Neural cell (in vitro differentiated cells): ENCODE measurements at regions not wholly inside any gene's neighbourhood (a gene's known extent, or its start where the extent isn't known, plus 50 kb on each side); places are given as distances from the start of the nearest gene placed in this dataset.

Experiments used
- H2AFZ ChIP-seq: fragments of 200-600, 300-800 bp; sonication (generic), shearing (Covaris generic); 2 replicates; pipeline ENCODE4 v1.6.0; 2014; ENCODE audit warnings: low read depth, mild to moderate bottlenecking, antibody characterized with exemption, low read length, moderate library complexity
- H3F3A ChIP-seq: fragments of 200-600 bp; shearing (Covaris generic); 2 replicates; pipeline ENCODE4 v1.6.1; 2016; ENCODE audit warnings: mild to moderate bottlenecking, moderate library complexity, mixed read lengths, antibody characterized with exemption, low read length; ENCODE audit not compliant: insufficient read depth, poor library complexity, severe bottlenecking
- H3K27ac ChIP-seq: fragments of 200-600, 300-800 bp; sonication (generic), shearing (Covaris generic); 2 replicates; pipeline ENCODE4 v1.5.1; 2014; ENCODE audit warnings: mild to moderate bottlenecking, low read length, moderate library complexity
- H3K27me3 ChIP-seq: fragments of 300-800, 200-600 bp; sonication (generic), shearing (Covaris generic); 2 replicates; pipeline ENCODE4 v1.6.0; 2014; ENCODE audit warnings: mild to moderate bottlenecking, low read depth, low read length, moderate library complexity; ENCODE audit not compliant: insufficient read depth
- H3K36me3 ChIP-seq: fragments of 300-800, 200-600 bp; sonication (generic), shearing (Covaris generic); 2 replicates; pipeline ENCODE4 v1.5.1; 2014; ENCODE audit warnings: mild to moderate bottlenecking, antibody characterized with exemption, low read length, moderate library complexity; ENCODE audit not compliant: insufficient read depth
- H3K4me2 ChIP-seq: fragments of 300-800, 200-600 bp; sonication (generic), shearing (Covaris generic); 2 replicates; pipeline ENCODE4 v1.6.0; 2014; ENCODE audit warnings: mild to moderate bottlenecking, low read length
- H3K4me3 ChIP-seq: fragments of 300-800, 200-600 bp; sonication (generic), shearing (Covaris generic); 2 replicates; pipeline ENCODE4 v1.5.1; 2014; ENCODE audit warnings: mild to moderate bottlenecking, low read length, moderate library complexity
- H3K79me2 ChIP-seq: fragments of 200-600 bp; shearing (Covaris generic); replicated peaks from 2 replicates; pipeline ENCODE4 v1.6.0; 2014; ENCODE audit warnings: mild to moderate bottlenecking, low read length, moderate library complexity; ENCODE audit not compliant: insufficient read depth
- H3K9ac ChIP-seq: fragments of 300-800, 200-600 bp; sonication (generic), shearing (Covaris generic); 2 replicates; pipeline ENCODE4 v1.6.1; 2016; ENCODE audit warnings: mild to moderate bottlenecking, low read length, mixed read lengths
- H3K9me2 ChIP-seq: fragments of 200-600 bp; shearing (Covaris generic); 2 replicates; pipeline ENCODE4 v1.6.1; 2016; ENCODE audit warnings: mild to moderate bottlenecking, low read length, mixed read lengths; ENCODE audit not compliant: insufficient read depth
- H3K9me3 ChIP-seq: fragments of 200-600, 300-800 bp; sonication (generic), shearing (Covaris generic); 2 replicates; pipeline ENCODE4 v1.6.1; 2016; ENCODE audit warnings: mild to moderate bottlenecking, mixed run types, low read length, moderate library complexity, mixed read lengths
- H4K20me1 ChIP-seq: fragments of 200-600 bp; shearing (Covaris generic); 2 replicates; pipeline ENCODE4 v1.6.1; 2016; ENCODE audit warnings: mild to moderate bottlenecking, mixed run types; ENCODE audit not compliant: insufficient read depth
- CTCF ChIP-seq: fragments of 450-650 bp; IDR thresholded peaks from 2 replicates; pipeline ENCODE4 v1.5.1; 2014; ENCODE audit warnings: antibody characterized with exemption, mild to moderate bottlenecking, moderate library complexity; ENCODE audit not compliant: poor library complexity, severe bottlenecking
- EP300 ChIP-seq: fragments of 450-650 bp; conservative IDR thresholded peaks from 2 replicates; pipeline ENCODE4 v1.6.1; 2014; ENCODE audit warnings: antibody characterized with exemption, mild to moderate bottlenecking, moderate library complexity; ENCODE audit not compliant: poor library complexity, severe bottlenecking
- EZH2 ChIP-seq: fragments of 200-600, 300-800 bp; shearing (Covaris generic), sonication (generic); IDR thresholded peaks from 2 replicates; pipeline ENCODE4 v1.6.1; 2014; ENCODE audit warnings: antibody characterized with exemption, low read length, borderline replicate concordance, mild to moderate bottlenecking; ENCODE audit not compliant: insufficient read depth, poor library complexity, severe bottlenecking
- MXI1 ChIP-seq: fragments of 450-650 bp; conservative IDR thresholded peaks from 2 replicates; pipeline ENCODE4 v1.6.1; 2014; ENCODE audit warnings: antibody characterized with exemption, mild to moderate bottlenecking; ENCODE audit not compliant: poor library complexity, severe bottlenecking
- POLR2AphosphoS5 ChIP-seq: IDR thresholded peaks from 2 replicates; pipeline ENCODE4 v1.6.1; 2012
- RAD21 ChIP-seq: fragments of 450-650 bp; conservative IDR thresholded peaks from 2 replicates; pipeline ENCODE4 v1.6.1; 2014; ENCODE audit warnings: antibody characterized with exemption, mild to moderate bottlenecking, moderate library complexity
- SMC3 ChIP-seq: fragments of 450-650 bp; conservative IDR thresholded peaks from 2 replicates; pipeline ENCODE4 v1.6.1; 2014; ENCODE audit warnings: antibody characterized with exemption, mild to moderate bottlenecking, moderate library complexity; ENCODE audit not compliant: poor library complexity
- TAF1 ChIP-seq: IDR thresholded peaks from 2 replicates; pipeline ENCODE4 v1.6.1; 2012; ENCODE audit warnings: low read depth
- TF ChIP-seq, protein P1 (sequence below): IDR thresholded peaks from 2 replicates; pipeline ENCODE4 v1.6.1; 2012; ENCODE audit warnings: borderline replicate concordance

- no peak overlapping the region for H3K4me2 ChIP-seq
- no peaks in the 10 kb centered on the region for H3F3A ChIP-seq
- H3K4me3 ChIP-seq: no peak overlapping the region
- H3K9me3 ChIP-seq: peaks cover 2% of the 10 kb centered on the region
- TF ChIP-seq EP300: no peak
- H3K36me3 ChIP-seq: no peaks in the 10 kb centered on the region
- no peak overlapping the region for H2AFZ ChIP-seq
- no peak overlapping the region for H3K27ac ChIP-seq
- no peaks in the 10 kb centered on the region for H4K20me1 ChIP-seq
- no peak overlapping the region for H3K9ac ChIP-seq
- H3K79me2 ChIP-seq: no peaks in the 10 kb centered on the region
- H3K9me2 ChIP-seq: no peaks in the 10 kb centered on the region
- H3K27me3 ChIP-seq: no peaks in the 10 kb centered on the region
Measured at GRCh38 chr4:178063568-178063967, 621.3 kb upstream of the AGA start.

DNA sequence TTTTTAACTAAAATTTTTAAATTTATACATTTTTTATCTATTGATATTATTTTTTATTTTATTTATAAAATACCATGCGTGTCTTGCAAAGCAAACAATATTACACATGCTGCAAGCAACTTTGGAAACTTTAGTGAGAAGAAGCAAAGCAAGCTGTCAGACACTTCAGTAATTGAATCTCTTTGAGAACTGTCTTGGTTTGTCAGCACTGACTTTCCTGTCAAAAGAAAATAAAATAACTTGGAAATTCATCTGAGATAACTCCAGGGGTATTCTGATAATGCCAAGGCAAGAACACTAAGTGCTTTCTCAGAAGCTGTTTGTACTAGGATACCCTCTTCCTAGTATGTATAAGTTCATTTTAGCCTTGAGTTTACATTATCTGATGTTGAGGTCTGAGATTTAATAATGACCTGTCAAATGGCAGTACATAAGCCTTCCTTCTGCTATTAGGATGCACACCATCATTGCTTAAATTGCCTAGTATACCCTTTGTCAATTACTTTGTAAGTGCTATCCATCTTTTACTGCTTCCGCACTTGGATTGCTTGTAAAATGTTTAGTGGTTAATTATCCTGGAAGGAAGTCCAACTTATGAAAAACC, 624.2 kb upstream of the AGA start:
- no peak overlapping the region for H3K4me2 ChIP-seq
- no peak overlapping the region for H3K9ac ChIP-seq
- H3K4me3 ChIP-seq: peak overlapping the region; percentile 17
- H3K36me3 ChIP-seq: no peaks in the 10 kb centered on the region
- no peaks in the 10 kb centered on the region for H3K9me2 ChIP-seq
- H4K20me1 ChIP-seq: no peaks in the 10 kb centered on the region
- H3K79me2 ChIP-seq: no peaks in the 10 kb centered on the region
- H3K27ac ChIP-seq: no peak overlapping the region
- TF ChIP-seq POLR2AphosphoS5 (peak; percentile 69), EP300 (peak; percentile 96), SMC3 (no peak), TAF1 (no peak)
- TF ChIP-seq, protein P1, sequence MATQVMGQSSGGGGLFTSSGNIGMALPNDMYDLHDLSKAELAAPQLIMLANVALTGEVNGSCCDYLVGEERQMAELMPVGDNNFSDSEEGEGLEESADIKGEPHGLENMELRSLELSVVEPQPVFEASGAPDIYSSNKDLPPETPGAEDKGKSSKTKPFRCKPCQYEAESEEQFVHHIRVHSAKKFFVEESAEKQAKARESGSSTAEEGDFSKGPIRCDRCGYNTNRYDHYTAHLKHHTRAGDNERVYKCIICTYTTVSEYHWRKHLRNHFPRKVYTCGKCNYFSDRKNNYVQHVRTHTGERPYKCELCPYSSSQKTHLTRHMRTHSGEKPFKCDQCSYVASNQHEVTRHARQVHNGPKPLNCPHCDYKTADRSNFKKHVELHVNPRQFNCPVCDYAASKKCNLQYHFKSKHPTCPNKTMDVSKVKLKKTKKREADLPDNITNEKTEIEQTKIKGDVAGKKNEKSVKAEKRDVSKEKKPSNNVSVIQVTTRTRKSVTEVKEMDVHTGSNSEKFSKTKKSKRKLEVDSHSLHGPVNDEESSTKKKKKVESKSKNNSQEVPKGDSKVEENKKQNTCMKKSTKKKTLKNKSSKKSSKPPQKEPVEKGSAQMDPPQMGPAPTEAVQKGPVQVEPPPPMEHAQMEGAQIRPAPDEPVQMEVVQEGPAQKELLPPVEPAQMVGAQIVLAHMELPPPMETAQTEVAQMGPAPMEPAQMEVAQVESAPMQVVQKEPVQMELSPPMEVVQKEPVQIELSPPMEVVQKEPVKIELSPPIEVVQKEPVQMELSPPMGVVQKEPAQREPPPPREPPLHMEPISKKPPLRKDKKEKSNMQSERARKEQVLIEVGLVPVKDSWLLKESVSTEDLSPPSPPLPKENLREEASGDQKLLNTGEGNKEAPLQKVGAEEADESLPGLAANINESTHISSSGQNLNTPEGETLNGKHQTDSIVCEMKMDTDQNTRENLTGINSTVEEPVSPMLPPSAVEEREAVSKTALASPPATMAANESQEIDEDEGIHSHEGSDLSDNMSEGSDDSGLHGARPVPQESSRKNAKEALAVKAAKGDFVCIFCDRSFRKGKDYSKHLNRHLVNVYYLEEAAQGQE: peak; percentile 59
- no peaks in the 10 kb centered on the region for H3K27me3 ChIP-seq
- no peak overlapping the region for H2AFZ ChIP-seq
- H3K9me3 ChIP-seq: no peaks in the 10 kb centered on the region
- H3F3A ChIP-seq: no peaks in the 10 kb centered on the region

GRCh38 chr4:178068136-178068535, 625.9 kb upstream of the AGA start:
- no peak overlapping the region for H3K9ac ChIP-seq
- H3F3A ChIP-seq: no peaks in the 10 kb centered on the region
- no peaks in the 10 kb centered on the region for H3K9me3 ChIP-seq
- no peaks in the 10 kb centered on the region for H3K79me2 ChIP-seq
- H3K27ac ChIP-seq: no peak overlapping the region
- H4K20me1 ChIP-seq: no peaks in the 10 kb centered on the region
- no peak overlapping the region for H2AFZ ChIP-seq
- no peak overlapping the region for H3K4me2 ChIP-seq
- no peaks in the 10 kb centered on the region for H3K36me3 ChIP-seq
- TF ChIP-seq CTCF (no peak), TAF1 (no peak), SMC3 (no peak), EP300 (no peak), EZH2 (no peak), RAD21 (no peak), POLR2AphosphoS5 (no peak), MXI1 (no peak)
- TF ChIP-seq, protein P1: no peak
- no peak overlapping the region for H3K4me3 ChIP-seq
- no peaks in the 10 kb centered on the region for H3K9me2 ChIP-seq
- H3K27me3 ChIP-seq: no peaks in the 10 kb centered on the region
